Coronary artery (tissue), 2 donors: ENCODE measurements at regions not wholly inside any gene's neighbourhood (a gene's known extent, or its start where the extent isn't known, plus 50 kb on each side); places are given as distances from the start of the nearest gene placed in this dataset.
"Not testable (repeated sequence)": the region's sequence is repeated elsewhere in the genome, so short reads cannot be mapped to it uniquely, and the experiment has no call there.

Source experiments
- DNase-seq: peaks from one replicate; pipeline ENCODE4 v3.0.0-alpha.2; 2017; ENCODE audit warnings: low spot score
- H3K27ac ChIP-seq, 2 donors: fragments of 200-600 bp; sonication (generic); one replicate each; pipeline ENCODE4 v1.5.1; 2016 to 2019
- H3K4me3 ChIP-seq: fragments of 200-600 bp; sonication (generic); 2 replicates; pipeline ENCODE4 v1.5.1; 2016; ENCODE audit warnings: mild to moderate bottlenecking, moderate library complexity
- CTCF ChIP-seq: fragments of 200-600 bp; sonication (generic); IDR thresholded peaks from one replicate; pipeline ENCODE4 v1.5.1; 2019; ENCODE audit warnings: antibody characterized with exemption

GRCh38 chr14:53218161-53218560, 65.0 kb upstream of the DDHD1 start:
- Histone ChIP-seq H3K4me3 (peak overlapping the region; percentile 84), H3K27ac (no peak overlapping the region)
- no peak for TF ChIP-seq CTCF
- no peak for DNase-seq

GRCh38 chr14:53217316-53217994, 64.3 kb upstream of the DDHD1 start:
- TF ChIP-seq CTCF, result no peak
- peak; percentile 76 for DNase-seq
- Histone ChIP-seq H3K27ac (peak overlapping the region in 1 of 2 donors; percentile 62), H3K4me3 (peak overlapping the region; percentile 84)

- H3K27ac ChIP-seq, DNase-seq: not testable (repeated sequence)
- peak overlapping the region; percentile 84 for H3K4me3 ChIP-seq
Observed at GRCh38 chr14:53216955-53217315, 63.8 kb upstream of the DDHD1 start.

GRCh38 chr14:53216478-53216877, 63.4 kb upstream of the DDHD1 start:
- DNase-seq, H3K27ac ChIP-seq, H3K4me3 ChIP-seq: not testable (repeated sequence)

- H3K4me3 ChIP-seq, result no peak overlapping the region
- DNase-seq, result no peak
Observed at GRCh38 chr14:53215101-53215500, 62.0 kb upstream of the DDHD1 start.

GRCh38 chr14:53214384-53214783, 61.3 kb upstream of the DDHD1 start:
- H3K27ac ChIP-seq, result no peak overlapping the region
- TF ChIP-seq CTCF, result no peak
- no peak overlapping the region for H3K4me3 ChIP-seq
- no peak for DNase-seq

More at GRCh38 chr14:53215101-53215500, 62.0 kb upstream of the DDHD1 start:
- no peak for TF ChIP-seq CTCF
- no peak overlapping the region for H3K27ac ChIP-seq

GRCh38 chr14:53213761-53214160, 60.6 kb upstream of the DDHD1 start:
- DNase-seq, result no peak
- Histone ChIP-seq H3K4me3 (no peak overlapping the region), H3K27ac (no peak overlapping the region)
- TF ChIP-seq CTCF, result no peak

GRCh38 chr14:53209370-53209769, 56.2 kb upstream of the DDHD1 start:
- no peak for TF ChIP-seq CTCF
- Histone ChIP-seq H3K4me3 (no peak overlapping the region), H3K27ac (no peak overlapping the region)
- DNase-seq, result no peak
